ENCODE measurements at regions not wholly inside any gene's neighbourhood (a gene's known extent, or its start where the extent isn't known, plus 50 kb on each side); places are given as distances from the start of the nearest gene placed in this dataset.
"Not testable (repeated sequence)": the region's sequence is repeated elsewhere in the genome, so short reads cannot be mapped to it uniquely, and the experiment has no call there.

- not testable (repeated sequence) for TF ChIP-seq CTCF (IDR thresholded peaks at IDR 0.05); ZFX (IDR thresholded peaks at IDR 0.05; ENCODE audit: borderline replicate concordance)
Observed at GRCh38 chr14:48561438-48561837, 886.0 kb upstream of the MDGA2 start.

Measured in 22Rv1 (cell line).